OCI-LY7 (cell line): ENCODE measurements at regions not wholly inside any gene's neighbourhood (a gene's known extent, or its start where the extent isn't known, plus 50 kb on each side); places are given as distances from the start of the nearest gene placed in this dataset.

Experiments used
- EZH2phosphoT487 ChIP-seq: fragments of 200-600 bp; sonication (generic); IDR thresholded peaks from 2 replicates; pipeline ENCODE4 v1.6.1; 2018; ENCODE audit warnings: low read depth, borderline replicate concordance, mild to moderate bottlenecking, mixed run types, antibody characterized with exemption, low read length, moderate library complexity, mixed read lengths
- TF ChIP-seq, protein P1 (sequence below): fragments of 200-600 bp; sonication (generic); conservative IDR thresholded peaks from 2 replicates; pipeline ENCODE4 v1.5.1; 2014; ENCODE audit warnings: mild to moderate bottlenecking, antibody characterized with exemption, low read length, moderate library complexity, mixed read lengths

DNA sequence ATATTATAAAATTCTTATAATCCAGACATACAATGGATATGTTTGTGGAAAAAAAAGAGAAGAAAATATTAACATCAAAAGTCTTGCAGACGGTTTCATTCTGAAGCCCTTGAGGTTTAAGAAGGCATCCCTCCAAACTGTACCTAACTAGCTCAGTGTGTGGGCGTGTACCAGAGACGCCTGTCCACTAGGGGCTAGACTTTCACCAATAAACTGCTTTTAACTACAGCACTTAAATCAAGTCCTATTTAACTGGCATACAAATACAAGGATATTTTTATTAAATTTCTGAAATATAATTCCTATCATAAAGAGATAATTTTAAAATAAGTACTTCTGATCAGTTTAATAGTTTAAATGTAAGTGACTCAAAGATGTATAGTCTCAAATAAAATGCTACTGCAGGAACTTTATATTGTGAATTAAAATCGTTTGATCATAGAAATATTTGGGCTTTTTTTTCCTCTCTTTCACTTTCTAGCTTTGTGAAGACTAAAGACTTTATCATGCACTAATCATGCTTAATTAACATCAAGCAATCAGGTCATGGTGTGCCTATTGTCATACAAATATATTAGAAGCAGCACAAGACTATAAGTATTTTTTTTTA, 437.7 kb downstream of the SATB2 start:
- TF ChIP-seq, protein P1, sequence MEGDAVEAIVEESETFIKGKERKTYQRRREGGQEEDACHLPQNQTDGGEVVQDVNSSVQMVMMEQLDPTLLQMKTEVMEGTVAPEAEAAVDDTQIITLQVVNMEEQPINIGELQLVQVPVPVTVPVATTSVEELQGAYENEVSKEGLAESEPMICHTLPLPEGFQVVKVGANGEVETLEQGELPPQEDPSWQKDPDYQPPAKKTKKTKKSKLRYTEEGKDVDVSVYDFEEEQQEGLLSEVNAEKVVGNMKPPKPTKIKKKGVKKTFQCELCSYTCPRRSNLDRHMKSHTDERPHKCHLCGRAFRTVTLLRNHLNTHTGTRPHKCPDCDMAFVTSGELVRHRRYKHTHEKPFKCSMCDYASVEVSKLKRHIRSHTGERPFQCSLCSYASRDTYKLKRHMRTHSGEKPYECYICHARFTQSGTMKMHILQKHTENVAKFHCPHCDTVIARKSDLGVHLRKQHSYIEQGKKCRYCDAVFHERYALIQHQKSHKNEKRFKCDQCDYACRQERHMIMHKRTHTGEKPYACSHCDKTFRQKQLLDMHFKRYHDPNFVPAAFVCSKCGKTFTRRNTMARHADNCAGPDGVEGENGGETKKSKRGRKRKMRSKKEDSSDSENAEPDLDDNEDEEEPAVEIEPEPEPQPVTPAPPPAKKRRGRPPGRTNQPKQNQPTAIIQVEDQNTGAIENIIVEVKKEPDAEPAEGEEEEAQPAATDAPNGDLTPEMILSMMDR, result peak; percentile 91
- no peak for TF ChIP-seq EZH2phosphoT487
